ENCODE measurements at regions not wholly inside any gene's neighbourhood (a gene's known extent, or its start where the extent isn't known, plus 50 kb on each side); places are given as distances from the start of the nearest gene placed in this dataset.

- TF ChIP-seq CTCF (IDR thresholded peaks at IDR 0.05) (no peak), POLR2A (IDR thresholded peaks at IDR 0.05) (no peak)
Measured at GRCh38 chr19:28199323-28199722, 1013.6 kb downstream of the UQCRFS1 start.
